ENCODE measurements at regions not wholly inside any gene's neighbourhood (a gene's known extent, or its start where the extent isn't known, plus 50 kb on each side); places are given as distances from the start of the nearest gene placed in this dataset.
A peak's percentile ranks its signal among the peaks of the same experiment; 100 is the strongest.

DNA sequence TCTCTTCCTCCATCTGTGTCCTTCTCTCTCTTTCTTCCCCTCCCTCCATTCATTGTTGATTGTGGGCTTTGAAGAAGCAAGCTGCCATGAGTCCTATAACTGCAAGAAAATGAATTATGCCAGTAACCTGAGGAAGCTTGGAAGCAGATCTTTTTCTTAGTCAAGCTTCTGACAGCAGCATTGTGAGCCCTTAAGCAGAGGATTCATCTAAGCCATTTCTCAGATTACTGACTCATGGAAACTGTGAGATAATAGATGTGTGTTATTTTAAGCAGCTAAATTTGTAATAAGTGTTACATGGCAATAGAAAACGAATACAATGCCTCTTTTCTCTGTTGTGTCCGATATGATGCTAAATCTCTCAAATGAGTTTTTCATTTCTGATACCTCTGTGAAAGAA is 1109.7 kb downstream of the CDH11 start:
- DNase-seq (ENCODE audit: low read depth in 4 of 4, low spot score in 3 of 4) = no peak

DNA sequence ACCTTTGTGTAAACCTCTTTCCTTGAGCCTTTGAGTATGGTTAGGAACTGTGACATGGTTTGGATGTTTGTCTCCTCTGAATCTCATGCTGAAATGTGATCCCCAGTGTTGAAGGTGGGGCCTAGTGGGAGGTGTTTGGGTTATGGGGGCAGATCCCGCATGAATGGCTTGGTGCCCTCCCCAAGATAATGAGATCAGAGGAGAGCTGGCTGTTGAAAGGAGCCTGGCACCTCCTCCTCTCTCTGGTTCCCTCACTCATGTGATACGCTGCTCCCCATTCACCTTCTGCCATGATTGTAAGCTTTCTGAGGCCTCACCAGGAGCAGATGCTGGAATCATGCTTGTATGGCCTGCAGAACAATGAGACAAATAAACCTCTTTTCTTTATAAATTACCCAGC is 1110.2 kb downstream of the CDH11 start:
- DNase-seq (ENCODE audit: low read depth in 4 of 4, low spot score in 3 of 4) = no peak

DNA sequence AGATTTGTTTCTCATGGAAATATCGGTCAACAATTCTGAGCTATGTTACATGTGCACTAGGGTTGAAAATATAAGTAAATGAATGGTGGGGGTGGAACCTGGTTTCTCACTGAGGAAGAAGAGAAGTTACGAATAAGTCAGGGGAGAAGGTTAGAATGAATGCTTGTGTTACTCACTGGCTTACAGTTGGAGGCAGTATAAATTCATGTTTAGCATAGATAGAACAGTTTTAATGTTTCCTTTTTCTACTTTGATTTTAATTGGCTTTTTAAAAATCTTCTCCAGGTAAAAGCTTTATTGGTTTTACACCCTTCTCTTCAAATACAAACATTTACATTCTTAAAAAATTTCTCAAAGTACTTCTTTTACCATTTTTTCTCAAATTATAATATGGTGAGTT is 1113.7 kb downstream of the CDH11 start:
- DNase-seq (ENCODE audit: low read depth in 4 of 4, low spot score in 3 of 4) = no peak

DNA sequence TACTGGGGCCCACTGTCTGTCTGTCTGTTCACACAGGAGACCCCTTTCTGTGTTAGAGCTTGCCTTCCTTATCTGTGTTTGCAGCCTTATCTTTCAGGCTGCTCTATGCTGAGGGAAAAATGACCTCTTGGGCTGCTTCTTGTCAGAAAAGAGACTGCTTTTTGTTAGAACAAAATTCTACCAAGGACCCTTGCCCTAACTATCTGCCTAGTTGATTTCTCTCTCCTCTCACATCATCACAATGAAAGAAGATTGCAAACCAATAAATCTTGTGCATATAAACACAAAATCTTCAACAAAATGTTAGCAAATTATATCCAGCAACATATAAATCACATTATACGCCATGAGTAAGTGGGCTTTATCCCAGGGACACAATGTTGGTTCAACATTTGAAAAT is 1117.7 kb downstream of the CDH11 start:
- no peak for DNase-seq (ENCODE audit: low read depth in 4 of 4, low spot score in 3 of 4)

DNA sequence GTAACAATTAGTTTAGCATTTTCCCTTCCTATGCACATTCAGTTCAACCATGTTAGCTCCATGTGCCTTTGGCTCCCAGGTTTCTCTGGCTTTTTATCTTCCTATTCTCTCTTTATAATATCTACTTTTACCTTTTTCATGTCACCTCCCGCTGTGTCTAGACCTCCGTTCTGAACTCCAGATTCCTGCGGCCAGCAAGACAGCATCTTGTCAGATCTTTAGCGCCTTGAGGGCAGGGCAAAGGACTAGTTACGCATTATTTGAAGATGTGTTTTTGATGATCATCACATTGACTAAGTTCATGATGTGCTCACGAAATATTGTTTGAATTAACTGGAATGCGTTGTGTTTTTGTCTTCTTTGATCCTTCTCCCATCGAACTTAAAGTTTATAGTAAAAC is 1126.8 kb downstream of the CDH11 start:
- DNase-seq (ENCODE audit: low read depth in 4 of 4, low spot score in 3 of 4) = no peak

DNA sequence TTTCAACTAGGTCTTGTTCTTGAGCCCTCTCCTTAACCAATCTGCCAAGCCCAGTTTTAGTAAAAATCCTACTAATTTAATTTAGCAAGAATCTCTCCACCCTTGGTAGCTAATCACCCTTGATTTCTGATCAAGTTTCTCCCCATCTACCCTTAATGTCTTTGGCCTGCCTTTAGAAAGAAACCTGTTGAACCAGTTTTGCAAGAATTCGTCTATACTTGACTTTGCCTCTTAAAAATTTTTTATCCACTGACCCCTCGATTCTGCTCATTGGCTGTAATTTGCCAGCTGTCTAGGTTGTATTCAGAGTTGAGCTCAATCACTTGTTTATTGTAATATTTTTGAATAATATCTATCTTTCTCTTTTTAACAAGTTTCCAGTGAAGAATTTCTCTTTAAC is 1138.5 kb downstream of the CDH11 start:
- DNase-seq (ENCODE audit: low read depth in 4 of 4, low spot score in 3 of 4) = peak; percentile 13 to 23 (median 20)

DNA sequence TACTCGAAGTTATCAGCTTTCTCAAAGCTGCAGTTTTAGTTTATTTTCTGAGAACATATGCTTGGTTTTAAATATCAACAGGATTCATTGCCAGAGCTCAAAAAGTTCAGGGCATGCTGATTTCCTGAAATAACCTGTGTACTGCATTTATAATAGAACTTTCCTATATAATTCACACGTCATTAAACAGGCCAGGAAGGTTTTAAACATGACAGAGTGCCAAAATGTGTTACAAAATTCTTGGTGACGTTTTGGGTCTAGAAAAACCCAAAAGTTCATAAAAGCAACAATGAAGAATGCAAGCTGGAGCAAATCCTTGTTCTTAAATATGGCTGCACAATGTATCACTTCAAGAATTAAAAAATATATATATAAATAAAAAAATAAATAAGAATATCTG is 1139.1 kb downstream of the CDH11 start:
- DNase-seq (ENCODE audit: low read depth in 4 of 4, low spot score in 3 of 4) = no peak

DNA sequence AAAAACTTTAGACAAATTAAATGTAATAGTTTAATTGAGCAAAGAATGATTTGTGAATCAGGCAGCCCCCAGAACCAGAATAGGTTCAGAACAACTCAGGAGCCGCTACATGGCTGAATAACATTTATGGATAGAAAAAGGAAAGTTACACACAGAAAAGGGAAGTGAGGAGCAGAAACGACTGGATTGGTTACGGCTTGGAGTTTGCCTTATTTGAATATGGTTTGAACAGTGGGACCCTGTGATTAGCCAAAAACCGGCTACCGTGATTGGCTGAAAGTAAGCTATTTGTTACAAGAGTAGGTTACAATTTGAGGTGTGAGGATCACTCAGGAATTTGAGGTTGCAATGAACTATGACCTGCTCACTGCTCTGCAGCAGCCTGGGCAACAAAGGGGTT is 1139.8 kb downstream of the CDH11 start:
- no peak for DNase-seq (ENCODE audit: low read depth in 4 of 4, low spot score in 3 of 4)

DNA sequence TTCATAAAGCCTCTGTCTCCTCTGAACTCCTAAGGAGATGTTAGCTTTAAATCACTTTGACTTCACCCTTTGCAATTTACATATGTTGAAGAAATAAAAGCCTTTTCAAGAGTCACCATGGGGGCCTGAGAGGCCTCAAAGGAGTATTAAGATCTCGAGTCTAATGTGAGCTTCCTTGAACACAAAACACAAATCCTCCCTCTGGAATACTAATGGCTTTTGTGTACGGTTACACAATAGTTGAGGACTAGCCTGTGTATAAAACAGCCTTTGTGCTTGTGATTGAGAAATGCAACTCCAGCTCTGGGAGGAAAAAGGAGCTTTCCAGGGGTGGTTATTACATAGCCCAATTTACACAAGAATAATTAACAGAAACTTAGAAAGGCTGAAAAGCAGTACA is 1140.2 kb downstream of the CDH11 start:
- no peak for DNase-seq (ENCODE audit: low read depth in 4 of 4, low spot score in 3 of 4)

DNA sequence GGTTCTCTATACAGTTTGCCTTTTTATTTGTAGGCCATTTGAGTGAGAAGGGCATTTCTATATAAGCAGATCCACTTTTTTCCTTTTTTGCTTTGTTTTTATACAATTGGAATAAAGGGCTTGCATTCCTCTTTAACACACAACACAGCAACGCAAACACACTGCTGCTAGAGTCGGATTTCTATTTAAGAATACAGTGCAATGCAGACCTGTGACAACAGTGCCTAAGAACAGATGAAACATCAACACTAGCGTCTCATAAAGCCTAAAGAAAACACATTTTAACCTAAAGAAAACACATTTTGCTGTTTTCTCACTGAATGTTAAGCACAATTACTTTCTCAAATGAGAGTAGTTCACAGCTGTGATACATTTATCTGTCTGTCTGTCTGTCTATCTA is 1141.1 kb downstream of the CDH11 start:
- DNase-seq (ENCODE audit: low read depth in 4 of 4, low spot score in 3 of 4) = no peak

DNA sequence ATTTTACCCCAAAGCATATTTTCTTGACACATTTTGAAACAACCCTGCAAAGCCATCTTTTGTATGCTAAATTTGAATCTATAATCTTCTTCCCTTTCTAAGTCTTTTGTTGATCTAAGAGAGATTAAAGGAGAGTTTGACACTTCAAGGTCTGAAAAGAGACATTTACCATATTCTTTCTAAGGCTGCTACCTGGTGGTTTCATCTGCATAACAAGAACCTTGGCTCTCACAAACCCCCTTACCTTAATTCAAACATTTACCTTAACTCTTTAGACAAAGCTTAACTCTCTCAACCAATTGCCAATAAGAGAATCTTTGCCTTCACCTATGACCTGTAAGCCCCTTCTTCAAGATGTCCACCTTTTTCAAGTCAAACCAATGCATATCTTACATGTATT is 1143.6 kb downstream of the CDH11 start:
- no peak for DNase-seq (ENCODE audit: low read depth in 4 of 4, low spot score in 3 of 4)

DNA sequence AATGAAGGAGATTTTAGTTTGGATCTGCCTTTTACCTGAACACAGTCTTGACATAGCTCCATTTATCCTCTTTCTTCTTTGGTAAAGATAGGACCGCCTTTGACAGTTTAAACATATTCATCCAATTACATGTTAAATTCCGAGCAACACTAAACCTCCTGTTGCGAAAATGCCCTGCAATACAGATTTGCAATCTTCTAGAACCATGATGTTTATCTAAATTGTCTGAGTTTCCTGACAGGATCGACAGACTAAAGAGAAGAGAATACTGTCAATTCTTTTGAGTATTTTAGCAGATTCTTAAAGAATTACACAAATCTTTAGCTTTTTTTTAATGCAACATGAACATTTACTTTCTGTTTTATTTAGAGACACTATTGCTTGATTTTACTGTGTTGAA is 1145.5 kb downstream of the CDH11 start:
- no peak for DNase-seq (ENCODE audit: low read depth in 4 of 4, low spot score in 3 of 4)

DNA sequence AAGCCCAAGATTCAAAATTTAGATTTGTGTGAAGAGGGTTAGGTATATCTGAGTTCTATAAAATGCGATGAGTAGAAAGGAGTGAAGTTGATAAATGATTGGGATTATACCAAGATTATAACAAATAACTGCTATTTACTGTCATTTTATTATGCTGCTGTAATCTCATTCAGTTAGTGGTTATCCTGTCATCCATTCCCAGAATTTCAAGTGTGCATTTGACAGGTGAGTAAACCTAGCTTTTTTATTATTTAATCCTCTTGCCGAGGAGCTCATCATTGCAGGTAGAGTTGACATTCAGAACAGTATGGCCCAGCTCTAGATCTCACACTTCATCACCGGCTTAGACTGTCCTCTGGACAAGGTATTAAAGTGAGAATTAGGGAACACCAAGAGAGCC is 1146.2 kb downstream of the CDH11 start:
- no peak for DNase-seq (ENCODE audit: low read depth in 4 of 4, low spot score in 3 of 4)

DNA sequence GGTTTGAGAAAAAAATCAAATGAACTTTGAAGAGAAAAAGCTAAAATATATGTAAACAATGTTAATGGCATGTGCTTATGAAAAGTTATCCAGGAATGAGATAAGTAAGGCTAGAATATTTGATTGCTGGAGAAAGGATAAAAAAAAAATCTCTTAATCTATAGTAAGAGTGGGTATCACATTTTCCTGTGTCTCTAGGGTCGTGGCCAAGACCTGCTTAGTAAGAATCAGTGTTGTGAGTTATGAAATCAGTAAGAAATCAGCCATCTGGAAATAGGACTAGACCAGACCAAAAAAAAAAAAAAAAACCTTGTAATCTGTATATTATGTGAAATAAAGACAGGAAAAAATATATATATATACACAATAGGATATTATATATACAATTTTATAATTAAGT is 1153.9 kb downstream of the CDH11 start:
- DNase-seq (ENCODE audit: low read depth in 4 of 4, low spot score in 3 of 4) = no peak

DNA sequence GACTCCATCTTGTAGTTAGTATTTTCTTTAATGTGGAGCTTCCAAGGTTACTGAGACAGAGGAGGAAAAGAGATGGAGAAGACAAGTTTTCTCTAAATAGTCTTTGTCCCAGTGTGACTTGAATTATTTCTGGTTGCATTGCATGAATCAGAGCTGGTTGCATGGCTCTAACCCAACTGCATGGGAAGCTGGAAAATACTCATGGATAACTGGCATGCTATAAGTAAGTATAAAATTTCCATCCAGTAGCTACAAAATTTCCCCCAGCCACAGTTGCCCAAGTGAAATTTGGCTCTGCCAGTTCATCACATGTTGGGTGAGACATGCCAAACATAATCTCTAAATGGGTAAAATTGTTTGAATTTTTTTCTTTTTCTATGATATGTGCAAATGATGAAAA is 1161.5 kb downstream of the CDH11 start:
- no peak for DNase-seq (ENCODE audit: low read depth in 4 of 4, low spot score in 3 of 4)

DNA sequence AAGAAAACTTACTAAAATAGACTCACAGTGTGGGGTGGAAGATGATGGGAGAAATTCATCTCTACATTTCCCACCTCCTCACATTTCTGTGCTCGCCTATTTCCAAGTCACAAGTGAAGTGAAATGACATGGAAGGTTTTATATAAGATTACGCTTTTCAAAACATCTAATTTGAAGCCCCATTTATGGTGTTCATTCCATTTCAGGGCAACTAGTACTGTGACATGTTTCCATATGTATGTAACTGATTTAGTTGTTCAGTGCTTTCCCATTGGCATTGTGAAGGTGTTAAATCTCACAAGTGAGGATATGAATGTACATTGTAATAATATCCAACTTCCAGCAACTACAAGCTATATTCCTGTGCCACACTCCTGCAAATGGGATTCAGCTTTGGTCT is 1174.8 kb downstream of the CDH11 start:
- no peak for DNase-seq (ENCODE audit: low read depth in 4 of 4, low spot score in 3 of 4)

DNA sequence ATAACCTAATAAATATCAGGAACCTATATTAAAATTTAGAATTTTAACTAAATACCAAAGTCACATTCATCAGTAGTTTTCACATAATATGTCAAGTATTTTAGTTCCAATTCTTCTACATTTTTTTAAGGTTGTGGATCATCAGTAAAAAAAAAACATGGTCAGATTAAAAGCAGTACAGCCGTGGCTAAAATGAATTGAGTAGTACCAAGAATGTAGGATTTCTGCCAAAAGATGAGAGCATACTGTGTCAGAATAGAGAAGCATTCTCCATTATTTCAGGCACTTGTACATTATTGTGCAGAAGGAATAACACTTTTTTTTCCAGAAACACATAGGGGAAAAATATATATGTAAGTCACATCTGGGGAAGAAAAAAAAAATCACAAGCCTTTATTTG is 1176.1 kb downstream of the CDH11 start:
- no peak for DNase-seq (ENCODE audit: low read depth in 4 of 4, low spot score in 3 of 4)

DNA sequence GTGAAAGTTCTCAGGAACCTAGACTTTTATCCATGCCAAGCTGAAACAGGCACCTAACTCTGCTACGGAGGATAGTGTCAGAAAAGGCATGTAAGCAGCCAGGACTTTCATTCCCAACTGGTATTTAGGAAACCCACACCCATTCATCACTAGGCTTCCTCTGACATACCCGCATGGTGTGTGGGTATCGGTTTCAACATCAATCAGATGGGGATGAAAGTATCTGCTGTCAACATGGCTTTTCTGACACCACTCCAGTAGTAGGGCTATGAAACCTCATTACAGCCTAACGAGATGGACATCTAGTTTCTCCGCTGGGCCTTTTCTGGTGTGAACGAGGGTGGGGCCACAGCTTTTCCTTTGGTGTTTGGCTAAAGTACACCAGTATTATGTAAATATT is 1178.3 kb downstream of the CDH11 start:
- no peak for DNase-seq (ENCODE audit: low read depth in 4 of 4, low spot score in 3 of 4)

DNA sequence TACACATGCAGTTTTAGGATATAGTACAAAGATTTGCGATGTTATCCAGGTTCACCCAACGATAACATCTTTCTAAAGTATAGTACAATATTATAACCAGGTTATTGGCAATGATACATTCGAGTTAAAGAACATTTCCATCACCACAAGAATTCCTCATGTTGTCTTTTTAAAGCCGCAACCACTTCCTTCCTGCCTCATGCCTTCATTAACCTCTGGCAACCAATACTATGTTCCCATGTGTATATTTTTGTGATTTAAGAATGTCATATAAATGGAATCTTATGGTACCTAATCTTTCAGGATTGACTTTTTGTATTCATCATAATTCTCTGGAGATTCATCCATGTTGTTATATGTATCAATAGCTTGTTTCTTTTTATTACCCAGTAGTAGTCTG is 1183.2 kb downstream of the CDH11 start:
- DNase-seq (ENCODE audit: low read depth in 4 of 4, low spot score in 3 of 4) = no peak

DNA sequence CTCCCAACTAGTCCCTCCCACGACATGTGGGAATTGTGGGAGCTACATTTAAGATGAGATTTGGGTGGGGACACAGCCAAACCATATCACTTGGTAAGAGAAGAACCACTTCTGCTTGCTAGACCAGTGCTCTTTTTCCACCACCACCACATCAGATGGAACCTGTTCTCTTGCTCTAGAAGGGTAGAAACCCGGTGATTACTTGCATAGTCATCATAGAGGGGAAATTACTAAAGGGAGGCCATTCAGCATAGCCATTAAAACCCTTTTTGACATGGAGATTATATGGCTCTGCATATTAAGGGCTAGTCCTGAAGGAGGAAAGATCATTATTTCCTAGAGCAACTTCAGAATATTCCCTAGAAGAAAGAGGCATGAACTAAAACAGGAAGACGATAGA is 1188.0 kb downstream of the CDH11 start:
- no peak for DNase-seq (ENCODE audit: low read depth in 4 of 4, low spot score in 3 of 4)

DNA sequence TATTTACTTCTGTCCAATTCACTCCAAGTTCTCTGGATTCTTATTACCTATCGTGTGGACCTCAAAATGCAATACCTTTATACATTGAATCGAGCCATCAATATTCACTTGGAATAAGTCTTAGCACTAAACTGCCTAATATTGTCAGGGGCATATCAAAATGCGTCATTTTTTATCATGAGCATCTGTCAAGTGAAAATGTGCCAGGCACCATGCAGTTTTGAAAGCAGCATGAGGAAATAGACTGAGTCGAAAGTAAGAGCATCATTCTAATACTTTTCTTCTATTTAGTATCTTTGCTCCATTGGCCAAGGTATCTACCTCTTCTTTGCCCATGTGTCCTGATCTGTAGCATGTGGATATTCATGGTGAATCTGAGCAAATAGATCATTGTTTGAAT is 1193.4 kb downstream of the CDH11 start:
- no peak for DNase-seq (ENCODE audit: low read depth in 4 of 4, low spot score in 3 of 4)

DNA sequence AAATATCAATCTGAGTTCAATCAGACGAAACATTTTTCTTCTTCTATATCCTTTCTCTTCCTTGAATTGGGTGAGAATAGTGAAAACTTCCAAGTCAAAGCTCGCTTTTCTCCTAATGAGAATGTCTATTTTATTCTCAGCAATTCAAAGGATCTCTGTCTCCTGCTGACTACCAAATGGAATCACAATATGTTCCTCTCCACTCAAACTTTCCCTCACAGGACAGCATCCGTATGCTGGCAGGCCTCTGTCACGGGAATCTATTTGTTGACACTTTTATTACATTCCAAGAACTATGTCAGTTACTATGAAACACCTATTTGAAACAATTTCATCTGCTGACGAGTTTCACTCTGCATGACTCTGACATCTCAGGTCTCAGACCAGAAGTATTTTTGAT is 1196.6 kb downstream of the CDH11 start:
- no peak for DNase-seq (ENCODE audit: low read depth in 4 of 4, low spot score in 3 of 4)

DNA sequence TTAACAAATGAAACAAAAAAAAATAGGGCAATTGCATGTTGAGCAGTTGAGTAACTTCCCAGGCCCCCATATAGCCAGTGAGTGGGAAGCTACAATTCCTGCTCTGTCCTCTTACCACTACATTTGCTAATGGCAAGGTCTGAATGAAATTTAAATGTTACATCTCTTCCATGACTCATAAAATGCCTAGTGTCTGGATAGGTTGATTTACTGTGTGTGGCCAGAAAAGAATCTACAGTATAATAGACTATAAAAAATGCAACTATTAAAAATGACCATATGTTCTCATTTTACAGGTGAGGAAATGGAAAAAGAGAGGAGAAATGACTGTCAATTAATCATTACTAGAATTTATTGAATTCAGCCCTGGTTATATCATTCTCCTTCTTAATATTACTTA is 1199.3 kb downstream of the CDH11 start:
- no peak for DNase-seq (ENCODE audit: low read depth in 4 of 4, low spot score in 3 of 4)

DNA sequence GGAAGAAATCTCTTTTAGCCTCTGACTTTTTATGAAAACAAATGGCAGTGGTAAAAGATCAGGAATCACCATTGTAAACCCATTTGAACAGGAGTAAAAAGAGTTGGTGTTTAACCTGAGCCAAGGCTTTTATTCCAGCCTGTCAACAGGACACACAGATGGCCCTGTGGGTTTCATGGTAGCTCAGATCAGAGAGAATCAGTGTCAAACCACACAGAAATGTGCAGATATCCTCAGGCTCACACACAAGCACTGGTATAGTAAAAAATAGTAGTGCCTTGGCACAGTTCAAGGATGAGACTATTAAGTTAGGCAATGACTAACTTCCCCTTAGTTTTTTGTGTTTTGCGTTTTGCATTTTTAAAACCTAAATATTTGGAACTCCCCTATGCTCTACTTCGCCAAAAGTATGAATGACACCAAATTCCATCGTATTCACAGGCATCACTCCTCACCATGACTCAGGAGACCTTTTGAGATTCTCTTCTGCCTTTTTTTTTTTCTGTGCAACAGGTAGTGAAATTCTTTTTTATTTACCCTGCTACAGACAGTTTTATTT is 1200.0 kb downstream of the CDH11 start:
- DNase-seq (ENCODE audit: low read depth in 4 of 4, low spot score in 3 of 4) = no peak

Measured in right renal pelvis (tissue), 4 donors.